K562 (cell line): ENCODE measurements at regions not wholly inside any gene's neighbourhood (a gene's known extent, or its start where the extent isn't known, plus 50 kb on each side); places are given as distances from the start of the nearest gene placed in this dataset.
A peak's percentile ranks its signal among the peaks of the same experiment; 100 is the strongest.

Source experiments
- ATAC-seq: fragments of 200-7000 bp; cut with Tn5 transposase; 3 replicates; pipeline ENCODE4 v1.9.1; 2020; ENCODE audit warnings: moderate library complexity
- BruUV-seq: library from RNA; stranded (reverse); fragments of 400-500 nt; replicated peaks from 2 replicates; lab custom pipeline; 2021; lab: Mats Ljungman, UMichigan
- CTCF ChIA-PET: fragments of 300-600 bp; formaldehyde crosslinking; extraction: SDS; loops from one replicate; lab custom pipeline; 2021; ENCODE audit warnings: low intra/inter-chr PET ratio; lab: Yijun Ruan, JAX
- POLR2A ChIA-PET: fragments of 300-600, 350-650 bp; sonication (Branson Sonifier 250); formaldehyde crosslinking; extraction: SDS; loops from one replicate; lab custom pipeline; 2021; ENCODE audit warnings: antibody characterized with exemption, inconsistent platforms; lab: Yijun Ruan, JAX
- DNase-seq, 4 experiments: peaks; one replicate each; pipeline versions ENCODE4 v3.0.0 to v3.0.0-alpha.2; 2011 to 2018; ENCODE audit warnings: low spot score in 3 of 4, mixed read lengths in 3 of 4; ENCODE audit errors: extremely low read depth in 1 of 4
- FAIRE-seq: peaks from 2 replicates; lab custom pipeline; 2011; peaks lifted over from hg19 to GRCh38; lab: Jason Lieb, UNC
- H2AFZ ChIP-seq: 2 replicates; pipeline ENCODE4 v1.6.0; 2011; ENCODE audit warnings: low read depth, low read length, control low read depth, inconsistent platforms
- H3K27ac ChIP-seq: fragments of 200-600 bp; 3 replicates; pipeline ENCODE4 v1.8.0; 2011; ENCODE audit warnings: low read depth, mild to moderate bottlenecking, control low read depth, inconsistent platforms, low read length, moderate library complexity, mixed read lengths; ENCODE audit errors: extremely low read depth
- H3K27me3 ChIP-seq, 2 experiments: fragments of 300-600 bp in 1 of 2; 2 replicates in 1 of 2; 3 replicates in 1 of 2; pipeline versions ENCODE4 v1.6.0 to v1.8.0; 2011; ENCODE audit warnings: inconsistent platforms in 2 of 2, low read length in 2 of 2, mild to moderate bottlenecking in 1 of 2, mixed read lengths in 1 of 2, moderate library complexity in 1 of 2; ENCODE audit not compliant: control insufficient read depth in 2 of 2, insufficient read depth in 2 of 2
- H3K36me3 ChIP-seq: fragments of 300-600 bp; 3 replicates; pipeline ENCODE4 v1.8.0; 2011; ENCODE audit warnings: mild to moderate bottlenecking, low read length, inconsistent platforms; ENCODE audit not compliant: control insufficient read depth, insufficient read depth
- H3K4me1 ChIP-seq, 2 experiments: fragments of 200-600 bp in 1 of 2; replicated peaks in 1 of 2; 2 replicates in 1 of 2; 3 replicates in 1 of 2; pipeline versions ENCODE4 v1.5.1 to v1.8.0; 2011; ENCODE audit warnings: inconsistent platforms in 2 of 2, low read length in 2 of 2, mild to moderate bottlenecking in 1 of 2, mixed read lengths in 1 of 2, moderate library complexity in 1 of 2; ENCODE audit not compliant: control insufficient read depth in 2 of 2, insufficient read depth in 2 of 2
- H3K4me2 ChIP-seq: 2 replicates; pipeline ENCODE4 v1.6.1; 2011; ENCODE audit warnings: low read length, control low read depth, inconsistent platforms, mixed read lengths; ENCODE audit not compliant: insufficient read depth
- H3K4me3 ChIP-seq: fragments of 200-600 bp; sonication (generic), shearing (Covaris generic); 2 replicates; pipeline ENCODE4 v1.5.1; 2016; ENCODE audit warnings: control low read depth, inconsistent platforms
- H3K79me2 ChIP-seq: fragments of 200-600 bp; 3 replicates; pipeline ENCODE4 v1.8.0; 2011; ENCODE audit warnings: low read length, inconsistent platforms; ENCODE audit not compliant: control insufficient read depth, insufficient read depth
- H3K9ac ChIP-seq, 2 experiments: 2 replicates each; pipeline versions ENCODE4 v1.6.0 to v1.6.1; 2011; ENCODE audit warnings: low read depth in 2 of 2, low read length in 2 of 2, control low read depth in 1 of 2, inconsistent platforms in 1 of 2, mild to moderate bottlenecking in 1 of 2, mixed read lengths in 1 of 2; ENCODE audit not compliant: insufficient read depth in 1 of 2
- H3K9me1 ChIP-seq: one replicate; pipeline ENCODE4 v1.6.0; 2011; ENCODE audit warnings: inconsistent platforms, mild to moderate bottlenecking, low read length, moderate library complexity; ENCODE audit not compliant: control insufficient read depth, insufficient read depth
- H3K9me3 ChIP-seq: replicated peaks from 2 replicates; pipeline ENCODE4 v1.5.1; 2011; ENCODE audit warnings: low read depth, low read length, inconsistent platforms; ENCODE audit not compliant: control insufficient read depth, insufficient read depth
- H4K20me1 ChIP-seq: replicated peaks from 2 replicates; pipeline ENCODE4 v1.6.1; 2011; ENCODE audit warnings: low read length, inconsistent platforms, mixed read lengths; ENCODE audit not compliant: control insufficient read depth, insufficient read depth
- BRD4 ChIP-seq: fragments of 200-600 bp; sonication (generic); IDR thresholded peaks from 2 replicates; pipeline ENCODE4 v1.6.1; 2017; ENCODE audit warnings: inconsistent platforms
- DACH1 ChIP-seq: fragments of 450-650 bp; IDR thresholded peaks from 2 replicates; pipeline ENCODE4 v1.6.1; 2018; ENCODE audit not compliant: partially characterized antibody
- JUNB ChIP-seq: fragments of 450-650 bp; formaldehyde crosslinking; conservative IDR thresholded peaks from 2 replicates; pipeline ENCODE4 v1.4.0; 2020; ENCODE audit warnings: mild to moderate bottlenecking
- PPARD ChIP-seq: fragments of 250-450 bp; sonication (Bioruptor Pico); IDR thresholded peaks from 2 replicates; pipeline ENCODE4 v1.8.0; 2022; ENCODE audit warnings: inconsistent platforms, mild to moderate bottlenecking, moderate library complexity
- ZC3H8 ChIP-seq: fragments of 450-650 bp; IDR thresholded peaks from 2 replicates; pipeline ENCODE4 v1.6.1; 2017
- ZKSCAN3 ChIP-seq: fragments of 250-450 bp; sonication (Bioruptor Pico); IDR thresholded peaks from 2 replicates; pipeline ENCODE4 v1.4.0; 2020
- WGBS: fragments of 100-300 bp; shearing (Covaris generic); methylation state at CpG from one replicate; pipeline ENCODE4 v1.1.6; 2016; ENCODE audit warnings: low coverage, mixed read lengths; ENCODE audit not compliant: insufficient coverage; ENCODE audit errors: missing lambda C conversion rate; 5-methylcytosine and 5-hydroxymethylcytosine counted together
- in situ Hi-C: fragments of 300-500 bp; cut with MboI; formaldehyde crosslinking; loops from 4 replicates; pipeline ENCODE4 v1.15.0; 2018; ENCODE audit warnings: inconsistent platforms, mixed read lengths
- intact Hi-C: fragments of 100-400 bp; cut with micrococcal nuclease; formaldehyde crosslinking; loops from 2 replicates; pipeline ENCODE4 v1.14.2; 2022
- TF ChIP-seq, protein P1 (sequence below): fragments of 250-450 bp; sonication (Bioruptor Pico); IDR thresholded peaks from 2 replicates; pipeline ENCODE4 v1.5.0; 2021
- TF ChIP-seq, protein P2 (sequence below): fragments of 250-450 bp; sonication (Bioruptor Pico); IDR thresholded peaks from 2 replicates; pipeline ENCODE4 v1.9.0; 2021; ENCODE audit warnings: mild to moderate bottlenecking
- TF ChIP-seq, protein P3 (sequence below): fragments of 250-450 bp; sonication (Bioruptor Pico); IDR thresholded peaks from 2 replicates; pipeline ENCODE4 v1.5.0; 2021; ENCODE audit warnings: mild to moderate bottlenecking, moderate library complexity

DNA sequence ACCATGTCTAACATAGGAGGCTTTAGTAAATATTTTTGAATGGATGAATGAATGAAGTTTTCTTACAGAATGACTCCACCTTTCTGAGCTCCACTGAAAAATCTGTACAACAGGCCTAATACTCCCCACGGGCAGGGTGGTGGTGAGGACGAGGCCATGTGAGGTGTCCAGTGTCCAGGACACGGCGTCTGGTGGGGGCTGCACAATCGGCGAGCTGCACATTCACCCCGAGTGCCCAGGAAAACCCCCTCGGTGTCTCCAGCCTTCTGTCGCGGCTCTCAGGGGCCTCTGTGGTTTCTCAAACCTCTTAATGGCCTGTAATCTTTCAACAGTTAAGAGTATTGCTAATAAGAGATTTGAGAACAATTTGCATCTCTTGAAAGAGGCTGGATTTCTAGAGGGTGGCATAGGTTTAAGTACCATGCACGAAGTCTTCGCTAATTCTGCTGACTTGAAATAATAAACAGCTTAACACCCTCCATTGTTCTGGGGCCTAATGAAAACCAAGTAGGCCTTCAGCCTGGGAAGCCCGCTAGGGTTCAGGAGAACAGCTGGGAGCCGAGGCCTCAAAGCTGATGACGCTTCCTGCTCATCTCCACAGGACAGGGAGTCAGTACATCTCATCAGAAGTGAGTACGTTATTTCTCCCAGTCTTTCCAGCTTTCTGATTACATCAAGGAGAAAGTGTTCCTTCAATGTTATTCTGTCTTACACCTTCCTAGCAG is 304.6 kb upstream of the FOXF1 start:
- H3K79me2 ChIP-seq = no peaks in the 10 kb centered on the region
- no peak for DNase-seq
- no peaks in the 10 kb centered on the region for H3K9me3 ChIP-seq
- H4K20me1 ChIP-seq = no peaks in the 10 kb centered on the region
- no peak overlapping the region for H3K27ac ChIP-seq
- FAIRE-seq = no peak
- WGBS = 5% methylated on average over 16 of the region's 16 CpGs
- intact Hi-C loops = no loop called here
- H2AFZ ChIP-seq = no peak overlapping the region
- in situ Hi-C loops = no loop called here
- ChIA-PET CTCF (no interaction called here), POLR2A (interaction anchor here (0.7 to 1.2 kb wide), 3 partner anchors 9 to 713 kb away, joined by 3 to 4 read pairs (median 4); no protein-coding TSS in a partner anchor)
- no peaks in the 10 kb centered on the region for H3K4me1 ChIP-seq
- TF ChIP-seq, protein P1, sequence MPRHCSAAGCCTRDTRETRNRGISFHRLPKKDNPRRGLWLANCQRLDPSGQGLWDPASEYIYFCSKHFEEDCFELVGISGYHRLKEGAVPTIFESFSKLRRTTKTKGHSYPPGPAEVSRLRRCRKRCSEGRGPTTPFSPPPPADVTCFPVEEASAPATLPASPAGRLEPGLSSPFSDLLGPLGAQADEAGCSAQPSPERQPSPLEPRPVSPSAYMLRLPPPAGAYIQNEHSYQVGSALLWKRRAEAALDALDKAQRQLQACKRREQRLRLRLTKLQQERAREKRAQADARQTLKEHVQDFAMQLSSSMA (CRISPR knock-in tag) = no peak
- TF ChIP-seq DACH1 (no peak), PPARD (CRISPR knock-in tag) (no peak), ZC3H8 (no peak), BRD4 (no peak), JUNB (CRISPR knock-in tag) (no peak), ZKSCAN3 (CRISPR knock-in tag) (no peak)
- TF ChIP-seq, protein P2, sequence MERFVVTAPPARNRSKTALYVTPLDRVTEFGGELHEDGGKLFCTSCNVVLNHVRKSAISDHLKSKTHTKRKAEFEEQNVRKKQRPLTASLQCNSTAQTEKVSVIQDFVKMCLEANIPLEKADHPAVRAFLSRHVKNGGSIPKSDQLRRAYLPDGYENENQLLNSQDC (CRISPR knock-in tag) = no peak
- TF ChIP-seq, protein P3, sequence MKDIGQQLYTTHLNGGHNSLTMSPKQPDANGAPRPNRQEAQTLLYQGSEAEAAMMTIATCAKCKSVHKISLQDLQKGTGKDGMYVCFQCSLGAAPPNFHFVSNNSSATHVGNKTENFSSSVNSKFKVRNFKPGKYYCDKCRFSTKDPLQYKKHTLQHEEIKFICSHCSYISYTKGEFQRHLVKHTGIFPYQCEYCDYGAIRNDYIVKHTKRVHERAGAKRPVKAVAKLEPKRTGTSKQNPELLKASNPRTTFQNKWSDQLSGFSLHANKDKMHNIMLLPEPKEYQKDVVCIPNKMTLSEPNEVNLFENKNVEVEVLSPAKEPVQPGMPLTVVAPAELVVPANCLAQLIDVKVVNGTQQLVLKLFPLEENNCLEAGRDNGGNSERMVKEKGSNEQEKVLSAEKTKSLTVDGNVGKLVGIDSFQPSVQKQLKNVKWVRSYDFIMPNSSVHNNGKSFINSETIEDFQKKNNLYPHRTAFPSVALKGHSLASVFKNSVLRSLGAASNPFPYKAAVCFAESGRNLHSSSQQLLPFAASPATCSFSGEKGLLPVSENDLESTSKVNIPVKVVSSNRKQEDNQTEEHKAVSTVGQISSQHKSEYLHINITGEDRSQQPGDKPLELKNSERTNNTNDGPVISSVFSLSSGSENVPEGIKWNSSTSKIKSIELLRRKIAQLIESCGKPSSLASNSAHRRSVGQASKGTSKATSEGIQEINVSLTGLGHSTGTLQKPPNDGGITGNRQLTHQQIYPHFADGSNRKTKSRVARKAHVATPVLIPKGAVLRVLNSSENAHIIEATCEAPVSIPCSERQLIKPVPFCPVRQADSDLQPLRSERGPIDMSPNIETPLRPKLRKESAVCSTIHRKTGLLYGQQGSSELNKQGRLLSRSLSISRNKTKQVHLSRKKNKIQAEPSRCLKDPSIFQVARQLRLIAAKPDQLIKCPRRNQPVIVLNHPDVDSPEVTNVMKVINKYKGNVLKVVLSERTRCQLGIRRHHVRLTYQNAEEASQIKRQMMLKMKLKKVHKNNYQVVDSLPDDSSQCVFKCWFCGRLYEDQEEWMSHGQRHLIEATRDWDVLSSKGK (CRISPR knock-in tag) = no peak
- no peaks in the 10 kb centered on the region for H3K36me3 ChIP-seq
- H3K27me3 ChIP-seq = peaks cover 17 to 30% of the 10 kb centered on the region in 2 experiments; a peak in 4 of 5 replicates
- H3K9me1 ChIP-seq = no peaks in the 10 kb centered on the region
- ATAC-seq = no peak
- no peak overlapping the region for H3K4me3 ChIP-seq
- peak overlapping the region in 1 of 2 experiments; percentile 26; a peak in 1 of 4 replicates for H3K9ac ChIP-seq
- BruUV-seq = no TSS peak
- H3K4me2 ChIP-seq = no peak overlapping the region
